WTC11 (cell line): ENCODE measurements at regions not wholly inside any gene's neighbourhood (a gene's known extent, or its start where the extent isn't known, plus 50 kb on each side); places are given as distances from the start of the nearest gene placed in this dataset.

Experiments used
- ATAC-seq: fragments of 200-7000 bp; cut with Tn5 transposase; 2 replicates; pipeline ENCODE4 v1.10.0; 2021; ENCODE audit warnings: mild to moderate bottlenecking, moderate library complexity
- CTCF ChIA-PET: fragments of 300-600 bp; sonication (Branson Sonifier 250); formaldehyde crosslinking; loops from one replicate; lab custom pipeline; 2021; ENCODE audit warnings: antibody characterized with exemption; lab: Charles Lee
- POLR2A ChIA-PET: fragments of 350-600 bp; sonication (Branson Sonifier 250); formaldehyde crosslinking; loops from one replicate; lab custom pipeline; 2021; ENCODE audit warnings: antibody characterized with exemption; lab: Charles Lee
- DNase-seq: peaks from one replicate; pipeline ENCODE4 v3.0.0; 2021; ENCODE audit warnings: low spot score
- H3K27ac Mint-ChIP-seq: 2 replicates; pipeline ENCODE4 v1.8.0; 2021; ENCODE audit warnings: mixed read lengths
- H3K27me3 Mint-ChIP-seq: 2 replicates; pipeline ENCODE4 v1.8.0; 2021; ENCODE audit warnings: low read depth, mild to moderate bottlenecking, moderate library complexity, mixed read lengths
- H3K36me3 Mint-ChIP-seq: 2 replicates; pipeline ENCODE4 v1.8.0; 2021; ENCODE audit warnings: mixed read lengths
- H3K4me1 Mint-ChIP-seq: 2 replicates; pipeline ENCODE4 v1.8.0; 2022; ENCODE audit warnings: mixed read lengths
- H3K4me3 Mint-ChIP-seq: 2 replicates; pipeline ENCODE4 v1.8.0; 2021; ENCODE audit warnings: mild to moderate bottlenecking, moderate library complexity, mixed read lengths
- H3K9me3 Mint-ChIP-seq: 2 replicates; pipeline ENCODE4 v1.8.0; 2021; ENCODE audit warnings: mixed read lengths
- AR ChIP-seq: fragments of 250-450 bp; sonication (Bioruptor Pico); IDR thresholded peaks from 2 replicates; pipeline ENCODE4 v1.9.0; 2021; ENCODE audit warnings: mild to moderate bottlenecking
- ATF2 ChIP-seq: sonication (generic); formaldehyde crosslinking; IDR thresholded peaks from 2 replicates; pipeline ENCODE4 v1.8.1; 2022; ENCODE audit warnings: low read depth, missing genetic modification reagents, borderline replicate concordance
- CBFB ChIP-seq: sonication (generic); formaldehyde crosslinking; IDR thresholded peaks from 2 replicates; pipeline ENCODE4 v1.8.1; 2022; ENCODE audit warnings: mild to moderate bottlenecking, low read depth, missing genetic modification reagents
- MLX ChIP-seq: sonication (generic); formaldehyde crosslinking; IDR thresholded peaks from 2 replicates; pipeline ENCODE4 v1.8.1; 2023; ENCODE audit warnings: mild to moderate bottlenecking, missing genetic modification reagents, moderate library complexity
- NFE2L1 ChIP-seq: sonication (generic); formaldehyde crosslinking; IDR thresholded peaks from 2 replicates; pipeline ENCODE4 v1.8.1; 2023; ENCODE audit warnings: missing genetic modification reagents
- PRRX2 ChIP-seq: fragments of 250-450 bp; sonication (Bioruptor Pico); IDR thresholded peaks from 2 replicates; pipeline ENCODE4 v1.8.0; 2021; ENCODE audit warnings: mild to moderate bottlenecking
- SMAD4 ChIP-seq: sonication (generic); formaldehyde crosslinking; IDR thresholded peaks from 2 replicates; pipeline ENCODE4 v1.8.0; 2022; ENCODE audit warnings: mild to moderate bottlenecking, missing genetic modification reagents
- STAT6 ChIP-seq: sonication (generic); formaldehyde crosslinking; conservative IDR thresholded peaks from 2 replicates; pipeline ENCODE4 v1.8.1; 2023; ENCODE audit warnings: mild to moderate bottlenecking, low read depth, missing genetic modification reagents, moderate library complexity
- TEAD1 ChIP-seq: sonication (generic); formaldehyde crosslinking; IDR thresholded peaks from 2 replicates; pipeline ENCODE4 v1.8.0; 2022; ENCODE audit warnings: mild to moderate bottlenecking, missing genetic modification reagents
- TEAD4 ChIP-seq: sonication (generic); formaldehyde crosslinking; IDR thresholded peaks from 2 replicates; pipeline ENCODE4 v1.8.0; 2022; ENCODE audit warnings: mild to moderate bottlenecking, missing genetic modification reagents
- USF2 ChIP-seq: sonication (generic); formaldehyde crosslinking; IDR thresholded peaks from 2 replicates; pipeline ENCODE4 v1.8.1; 2023; ENCODE audit warnings: mild to moderate bottlenecking, missing genetic modification reagents, moderate library complexity
- ZBTB43 ChIP-seq: sonication (generic); formaldehyde crosslinking; IDR thresholded peaks from 2 replicates; pipeline ENCODE4 v1.8.1; 2023; ENCODE audit warnings: mild to moderate bottlenecking, missing genetic modification reagents
- ZNF121 ChIP-seq: sonication (generic); formaldehyde crosslinking; IDR thresholded peaks from 2 replicates; pipeline ENCODE4 v1.8.0; 2023; ENCODE audit warnings: missing genetic modification reagents
- ZNF138 ChIP-seq: sonication (generic); formaldehyde crosslinking; conservative IDR thresholded peaks from 2 replicates; pipeline ENCODE4 v1.8.1; 2022; ENCODE audit warnings: mild to moderate bottlenecking, moderate library complexity, missing genetic modification reagents
- ZNF232 ChIP-seq: sonication (generic); formaldehyde crosslinking; IDR thresholded peaks from 2 replicates; pipeline ENCODE4 v1.8.0; 2022; ENCODE audit warnings: mild to moderate bottlenecking, missing genetic modification reagents
- ZNF671 ChIP-seq: fragments of 250-450 bp; sonication (Bioruptor Pico); IDR thresholded peaks from 2 replicates; pipeline ENCODE4 v1.8.0; 2021; ENCODE audit warnings: mild to moderate bottlenecking
- ZSCAN18 ChIP-seq: fragments of 250-450 bp; sonication (Bioruptor Pico); IDR thresholded peaks from 2 replicates; pipeline ENCODE4 v2.1.2; 2022; ENCODE audit warnings: mild to moderate bottlenecking, moderate library complexity

- Mint-ChIP-seq H3K9me3 (peaks cover 70% of the 10 kb centered on the region), H3K4me1 (peaks cover 16% of the 10 kb centered on the region), H3K27me3 (no peaks in the 10 kb centered on the region), H3K36me3 (peaks cover 47% of the 10 kb centered on the region), H3K27ac (no peak overlapping the region), H3K4me3 (no peak overlapping the region)
- no peak for TF ChIP-seq ZNF671 (CRISPR knock-in tag)
- no peak for TF ChIP-seq ZNF232 (CRISPR knock-in tag)
- no peak for TF ChIP-seq MLX
- CTCF ChIA-PET: no interaction called here
- POLR2A ChIA-PET: no interaction called here
- ATAC-seq: no peak
- no peak for DNase-seq
These were observed 867.0 kb upstream of the CNTN5 start for GRCh38 chr11:98153752-98154151.

GRCh38 chr11:98155696-98156095 is 865.1 kb upstream of the CNTN5 start:
- Mint-ChIP-seq H3K36me3 (peaks cover 49% of the 10 kb centered on the region), H3K27ac (no peak overlapping the region), H3K4me3 (no peak overlapping the region), H3K4me1 (peaks cover 16% of the 10 kb centered on the region), H3K9me3 (peaks cover 74% of the 10 kb centered on the region), H3K27me3 (no peaks in the 10 kb centered on the region)
- TF ChIP-seq ZSCAN18 (CRISPR knock-in tag) (no peak), TEAD4 (CRISPR knock-in tag) (no peak), STAT6 (CRISPR knock-in tag) (no peak), ZNF138 (CRISPR knock-in tag) (no peak), AR (CRISPR knock-in tag) (no peak), ZBTB43 (CRISPR knock-in tag) (no peak), MLX (no peak), USF2 (CRISPR knock-in tag) (no peak), TEAD1 (no peak), ZNF121 (CRISPR knock-in tag) (no peak), PRRX2 (CRISPR knock-in tag) (no peak), CBFB (CRISPR knock-in tag) (no peak), ATF2 (no peak), NFE2L1 (CRISPR knock-in tag) (no peak), SMAD4 (CRISPR knock-in tag) (no peak)
- no peak for DNase-seq
- ATAC-seq: no peak
- CTCF ChIA-PET: no interaction called here
- POLR2A ChIA-PET: interaction anchor here (0.6 kb wide), 1 partner anchor 66 kb away, joined by 9 read pairs; no protein-coding TSS in a partner anchor
